K562 (cell line): ENCODE measurements at regions not wholly inside any gene's neighbourhood (a gene's known extent, or its start where the extent isn't known, plus 50 kb on each side); places are given as distances from the start of the nearest gene placed in this dataset.

Experiments used
- ATAC-seq: fragments of 200-7000 bp; cut with Tn5 transposase; 3 replicates; pipeline ENCODE4 v1.9.1; 2020; ENCODE audit warnings: moderate library complexity
- BruUV-seq: library from RNA; stranded (reverse); fragments of 400-500 nt; replicated peaks from 2 replicates; lab custom pipeline; 2021; lab: Mats Ljungman, UMichigan
- CTCF ChIA-PET: fragments of 300-600 bp; formaldehyde crosslinking; extraction: SDS; loops from one replicate; lab custom pipeline; 2021; ENCODE audit warnings: low intra/inter-chr PET ratio; lab: Yijun Ruan, JAX
- POLR2A ChIA-PET: fragments of 300-600, 350-650 bp; sonication (Branson Sonifier 250); formaldehyde crosslinking; extraction: SDS; loops from one replicate; lab custom pipeline; 2021; ENCODE audit warnings: antibody characterized with exemption, inconsistent platforms; lab: Yijun Ruan, JAX
- DNase-seq, 4 experiments: peaks; one replicate each; pipeline versions ENCODE4 v3.0.0 to v3.0.0-alpha.2; 2011 to 2018; ENCODE audit warnings: low spot score in 3 of 4, mixed read lengths in 3 of 4; ENCODE audit errors: extremely low read depth in 1 of 4
- FAIRE-seq: peaks from 2 replicates; lab custom pipeline; 2011; peaks lifted over from hg19 to GRCh38; lab: Jason Lieb, UNC
- H2AFZ ChIP-seq: 2 replicates; pipeline ENCODE4 v1.6.0; 2011; ENCODE audit warnings: low read depth, low read length, control low read depth, inconsistent platforms
- H3K27ac ChIP-seq: fragments of 200-600 bp; 3 replicates; pipeline ENCODE4 v1.8.0; 2011; ENCODE audit warnings: low read depth, mild to moderate bottlenecking, control low read depth, inconsistent platforms, low read length, moderate library complexity, mixed read lengths; ENCODE audit errors: extremely low read depth
- H3K27me3 ChIP-seq, 2 experiments: fragments of 300-600 bp in 1 of 2; 2 replicates in 1 of 2; 3 replicates in 1 of 2; pipeline versions ENCODE4 v1.6.0 to v1.8.0; 2011; ENCODE audit warnings: inconsistent platforms in 2 of 2, low read length in 2 of 2, mild to moderate bottlenecking in 1 of 2, mixed read lengths in 1 of 2, moderate library complexity in 1 of 2; ENCODE audit not compliant: control insufficient read depth in 2 of 2, insufficient read depth in 2 of 2
- H3K36me3 ChIP-seq: fragments of 300-600 bp; 3 replicates; pipeline ENCODE4 v1.8.0; 2011; ENCODE audit warnings: mild to moderate bottlenecking, low read length, inconsistent platforms; ENCODE audit not compliant: control insufficient read depth, insufficient read depth
- H3K4me1 ChIP-seq, 2 experiments: fragments of 200-600 bp in 1 of 2; replicated peaks in 1 of 2; 2 replicates in 1 of 2; 3 replicates in 1 of 2; pipeline versions ENCODE4 v1.5.1 to v1.8.0; 2011; ENCODE audit warnings: inconsistent platforms in 2 of 2, low read length in 2 of 2, mild to moderate bottlenecking in 1 of 2, mixed read lengths in 1 of 2, moderate library complexity in 1 of 2; ENCODE audit not compliant: control insufficient read depth in 2 of 2, insufficient read depth in 2 of 2
- H3K4me2 ChIP-seq: 2 replicates; pipeline ENCODE4 v1.6.1; 2011; ENCODE audit warnings: low read length, control low read depth, inconsistent platforms, mixed read lengths; ENCODE audit not compliant: insufficient read depth
- H3K4me3 ChIP-seq: fragments of 200-600 bp; sonication (generic), shearing (Covaris generic); 2 replicates; pipeline ENCODE4 v1.5.1; 2016; ENCODE audit warnings: control low read depth, inconsistent platforms
- H3K79me2 ChIP-seq: fragments of 200-600 bp; 3 replicates; pipeline ENCODE4 v1.8.0; 2011; ENCODE audit warnings: low read length, inconsistent platforms; ENCODE audit not compliant: control insufficient read depth, insufficient read depth
- H3K9ac ChIP-seq, 2 experiments: 2 replicates each; pipeline versions ENCODE4 v1.6.0 to v1.6.1; 2011; ENCODE audit warnings: low read depth in 2 of 2, low read length in 2 of 2, control low read depth in 1 of 2, inconsistent platforms in 1 of 2, mild to moderate bottlenecking in 1 of 2, mixed read lengths in 1 of 2; ENCODE audit not compliant: insufficient read depth in 1 of 2
- H3K9me1 ChIP-seq: one replicate; pipeline ENCODE4 v1.6.0; 2011; ENCODE audit warnings: inconsistent platforms, mild to moderate bottlenecking, low read length, moderate library complexity; ENCODE audit not compliant: control insufficient read depth, insufficient read depth
- H3K9me3 ChIP-seq: replicated peaks from 2 replicates; pipeline ENCODE4 v1.5.1; 2011; ENCODE audit warnings: low read depth, low read length, inconsistent platforms; ENCODE audit not compliant: control insufficient read depth, insufficient read depth
- H4K20me1 ChIP-seq: replicated peaks from 2 replicates; pipeline ENCODE4 v1.6.1; 2011; ENCODE audit warnings: low read length, inconsistent platforms, mixed read lengths; ENCODE audit not compliant: control insufficient read depth, insufficient read depth
- BHLHE40 ChIP-seq: IDR thresholded peaks from 2 replicates; pipeline ENCODE4 v1.6.1; 2011; ENCODE audit warnings: low read length, improper control_type of control experiment
- FOS ChIP-seq: IDR thresholded peaks from 3 replicates; pipeline ENCODE4 v1.6.1; 2011; ENCODE audit not compliant: insufficient read length; ENCODE audit errors: extremely low read depth
- FOXA3 ChIP-seq, 2 experiments: fragments of 450-650 bp in 1 of 2; sonication (generic) in 1 of 2; formaldehyde crosslinking; IDR thresholded peaks in 1 of 2; conservative IDR thresholded peaks in 1 of 2; 2 replicates each; pipeline versions ENCODE4 v1.4.0 to v1.8.0; 2020 to 2022; ENCODE audit warnings: mild to moderate bottlenecking in 2 of 2, missing genetic modification reagents in 1 of 2
- GTF2E2 ChIP-seq: fragments of 200-800 bp; sonication (Bioruptor generic); IDR thresholded peaks from 2 replicates; pipeline ENCODE4 v1.6.1; 2016; ENCODE audit warnings: missing genetic modification characterization, missing compliant biosample characterization
- HNRNPL ChIP-seq: fragments of 200-400 bp; formaldehyde crosslinking; IDR thresholded peaks from 2 replicates; pipeline ENCODE4 v1.6.1; 2017; ENCODE audit warnings: low read depth, mild to moderate bottlenecking, low read length
- KLF16 ChIP-seq: IDR thresholded peaks from 2 replicates; pipeline ENCODE4 v1.6.1; 2016; ENCODE audit warnings: antibody characterized with exemption
- LARP7 ChIP-seq: fragments of 450-650 bp; IDR thresholded peaks from 2 replicates; pipeline ENCODE4 v1.6.1; 2016
- MXI1 ChIP-seq: IDR thresholded peaks from 2 replicates; pipeline ENCODE4 v1.6.1; 2011; ENCODE audit warnings: low read depth, mild to moderate bottlenecking, improper control_type of control experiment, low read length
- POLR2AphosphoS2 ChIP-seq: IDR thresholded peaks from 2 replicates; pipeline ENCODE4 v1.6.1; 2012; ENCODE audit warnings: low read length, improper control_type of control experiment
- ZKSCAN3 ChIP-seq: fragments of 250-450 bp; sonication (Bioruptor Pico); IDR thresholded peaks from 2 replicates; pipeline ENCODE4 v1.4.0; 2020
- ZNF445 ChIP-seq: fragments of 250-450 bp; sonication (Bioruptor Pico); IDR thresholded peaks from 2 replicates; pipeline ENCODE4 v1.4.0; 2020; ENCODE audit warnings: low read depth, mild to moderate bottlenecking, moderate library complexity
- ZNF699 ChIP-seq: fragments of 250-450 bp; sonication (Bioruptor Pico); IDR thresholded peaks from 2 replicates; pipeline ENCODE4 v1.8.0; 2021; ENCODE audit warnings: mild to moderate bottlenecking, moderate library complexity; ENCODE audit not compliant: insufficient replicate concordance
- ZZZ3 ChIP-seq: fragments of 450-650 bp; IDR thresholded peaks from 2 replicates; pipeline ENCODE4 v1.6.1; 2016; ENCODE audit warnings: antibody characterized with exemption, mild to moderate bottlenecking, moderate library complexity
- WGBS: fragments of 100-300 bp; shearing (Covaris generic); methylation state at CpG from one replicate; pipeline ENCODE4 v1.1.6; 2016; ENCODE audit warnings: low coverage, mixed read lengths; ENCODE audit not compliant: insufficient coverage; ENCODE audit errors: missing lambda C conversion rate; 5-methylcytosine and 5-hydroxymethylcytosine counted together
- in situ Hi-C: fragments of 300-500 bp; cut with MboI; formaldehyde crosslinking; loops from 4 replicates; pipeline ENCODE4 v1.15.0; 2018; ENCODE audit warnings: inconsistent platforms, mixed read lengths
- intact Hi-C: fragments of 100-400 bp; cut with micrococcal nuclease; formaldehyde crosslinking; loops from 2 replicates; pipeline ENCODE4 v1.14.2; 2022
- TF ChIP-seq, protein P1 (sequence below): sonication (generic); formaldehyde crosslinking; IDR thresholded peaks from 2 replicates; pipeline ENCODE4 v1.8.0; 2022; ENCODE audit warnings: mild to moderate bottlenecking, missing genetic modification reagents
- TF ChIP-seq, protein P2 (sequence below): fragments of 250-450 bp; sonication (Bioruptor Pico); IDR thresholded peaks from 2 replicates; pipeline ENCODE4 v1.8.0; 2022; ENCODE audit warnings: inconsistent platforms, mild to moderate bottlenecking, moderate library complexity, borderline replicate concordance

DNA sequence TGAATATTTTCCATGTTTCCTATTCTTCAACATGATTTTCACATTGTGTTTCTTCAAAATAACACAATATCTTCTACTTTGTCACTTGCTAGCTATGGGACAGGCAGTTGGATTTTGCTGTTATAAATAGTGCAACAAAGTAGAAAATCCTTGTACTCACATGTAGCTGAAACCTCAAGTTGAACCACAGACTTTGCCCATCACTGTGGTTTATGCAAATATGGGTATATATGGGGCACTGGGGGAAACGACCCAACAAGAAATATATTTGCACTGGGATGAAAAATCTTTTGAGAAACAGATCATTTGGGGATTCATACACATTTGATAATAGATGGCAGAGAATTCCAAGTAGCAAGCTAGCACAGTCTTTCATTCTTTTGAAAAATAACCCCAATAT lies 486.3 kb upstream of the MAP2 start:
- H3K9me1 ChIP-seq = no peaks in the 10 kb centered on the region
- in situ Hi-C loops = no loop called here
- CTCF ChIA-PET = no interaction called here
- H3K4me3 ChIP-seq = no peak overlapping the region
- DNase-seq (no peak), ATAC-seq (no peak)
- H3K4me1 ChIP-seq = no peaks in the 10 kb centered on the region; a peak in 1 of 5 replicates
- 10% methylated on average over 1 of the region's 1 CpG for WGBS
- no peaks in the 10 kb centered on the region for H4K20me1 ChIP-seq
- H2AFZ ChIP-seq = no peak overlapping the region
- intact Hi-C loops = no loop called here
- no peaks in the 10 kb centered on the region for H3K36me3 ChIP-seq
- H3K27ac ChIP-seq = no peak overlapping the region
- no peak overlapping the region for H3K4me2 ChIP-seq
- H3K9me3 ChIP-seq = no peaks in the 10 kb centered on the region
- no peaks in the 10 kb centered on the region for H3K27me3 ChIP-seq
- no peaks in the 10 kb centered on the region for H3K79me2 ChIP-seq
- H3K9ac ChIP-seq = no peak overlapping the region
- BruUV-seq = no TSS peak
- TF ChIP-seq ZZZ3 (no peak), FOS (no peak), POLR2AphosphoS2 (no peak), ZKSCAN3 (CRISPR knock-in tag) (no peak), GTF2E2 (tag) (no peak), KLF16 (no peak), FOXA3 (CRISPR knock-in tag; conservative IDR thresholded peaks at IDR 0.05 in 1 of 2, IDR thresholded peaks at IDR 0.05 in 1 of 2) (no peak), LARP7 (no peak), BHLHE40 (no peak), ZNF699 (CRISPR knock-in tag) (no peak), ZNF445 (CRISPR knock-in tag) (no peak), MXI1 (no peak), HNRNPL (no peak)
- TF ChIP-seq, protein P1, sequence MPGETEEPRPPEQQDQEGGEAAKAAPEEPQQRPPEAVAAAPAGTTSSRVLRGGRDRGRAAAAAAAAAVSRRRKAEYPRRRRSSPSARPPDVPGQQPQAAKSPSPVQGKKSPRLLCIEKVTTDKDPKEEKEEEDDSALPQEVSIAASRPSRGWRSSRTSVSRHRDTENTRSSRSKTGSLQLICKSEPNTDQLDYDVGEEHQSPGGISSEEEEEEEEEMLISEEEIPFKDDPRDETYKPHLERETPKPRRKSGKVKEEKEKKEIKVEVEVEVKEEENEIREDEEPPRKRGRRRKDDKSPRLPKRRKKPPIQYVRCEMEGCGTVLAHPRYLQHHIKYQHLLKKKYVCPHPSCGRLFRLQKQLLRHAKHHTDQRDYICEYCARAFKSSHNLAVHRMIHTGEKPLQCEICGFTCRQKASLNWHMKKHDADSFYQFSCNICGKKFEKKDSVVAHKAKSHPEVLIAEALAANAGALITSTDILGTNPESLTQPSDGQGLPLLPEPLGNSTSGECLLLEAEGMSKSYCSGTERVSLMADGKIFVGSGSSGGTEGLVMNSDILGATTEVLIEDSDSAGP (CRISPR knock-in tag) = no peak
- TF ChIP-seq, protein P2, sequence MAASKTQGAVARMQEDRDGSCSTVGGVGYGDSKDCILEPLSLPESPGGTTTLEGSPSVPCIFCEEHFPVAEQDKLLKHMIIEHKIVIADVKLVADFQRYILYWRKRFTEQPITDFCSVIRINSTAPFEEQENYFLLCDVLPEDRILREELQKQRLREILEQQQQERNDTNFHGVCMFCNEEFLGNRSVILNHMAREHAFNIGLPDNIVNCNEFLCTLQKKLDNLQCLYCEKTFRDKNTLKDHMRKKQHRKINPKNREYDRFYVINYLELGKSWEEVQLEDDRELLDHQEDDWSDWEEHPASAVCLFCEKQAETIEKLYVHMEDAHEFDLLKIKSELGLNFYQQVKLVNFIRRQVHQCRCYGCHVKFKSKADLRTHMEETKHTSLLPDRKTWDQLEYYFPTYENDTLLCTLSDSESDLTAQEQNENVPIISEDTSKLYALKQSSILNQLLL = no peak
- TF ChIP-seq, all 486 proteins: peak for 0
- POLR2A ChIA-PET = interaction anchor here (1.6 kb wide), 1 partner anchor 8 kb away, joined by 5 read pairs; no protein-coding TSS in a partner anchor
- FAIRE-seq = no peak
